ENCODE measurements at regions not wholly inside any gene's neighbourhood (a gene's known extent, or its start where the extent isn't known, plus 50 kb on each side); places are given as distances from the start of the nearest gene placed in this dataset.

GRCh38 chr11:31873124-31873523, 62.0 kb upstream of the PAX6 start:
- H3K4me2 ChIP-seq (ENCODE audit: low read depth, low read length, poor library complexity, severe bottlenecking): no peak overlapping the region
- no peak overlapping the region for H3K9ac ChIP-seq (ENCODE audit: low read depth, low read length, poor library complexity, severe bottlenecking)
- H4K20me1 ChIP-seq (ENCODE audit: insufficient read depth, low read length, poor library complexity, severe bottlenecking): no peaks in the 10 kb centered on the region
- no peak overlapping the region for H3K4me3 ChIP-seq (ENCODE audit: low read length, poor library complexity, severe bottlenecking)
- TF ChIP-seq EZH2phosphoT487 (IDR thresholded peaks at IDR 0.05; ENCODE audit: borderline replicate concordance) (no peak), CTCF (conservative IDR thresholded peaks at IDR 0.05; ENCODE audit: low read length) (no peak)
- H3K36me3 ChIP-seq (ENCODE audit: insufficient read depth, low read length): no peaks in the 10 kb centered on the region
- H3K79me2 ChIP-seq (ENCODE audit: insufficient read depth, low read length): no peaks in the 10 kb centered on the region
- no peaks in the 10 kb centered on the region for H3K9me3 ChIP-seq (ENCODE audit: insufficient read depth, low read depth, low read length)
- H3K9me2 ChIP-seq (replicated peaks; ENCODE audit: low read depth, low read length): no peaks in the 10 kb centered on the region
- no peaks in the 10 kb centered on the region for H3K27me3 ChIP-seq (ENCODE audit: insufficient read depth, low read length, poor library complexity, severe bottlenecking)
- no peaks in the 10 kb centered on the region for H3K4me1 ChIP-seq (ENCODE audit: insufficient read depth, low read length, poor library complexity, severe bottlenecking)
- H3F3A ChIP-seq (ENCODE audit: low read depth): no peaks in the 10 kb centered on the region
- H2AFZ ChIP-seq (ENCODE audit: low read length): no peak overlapping the region

DNA sequence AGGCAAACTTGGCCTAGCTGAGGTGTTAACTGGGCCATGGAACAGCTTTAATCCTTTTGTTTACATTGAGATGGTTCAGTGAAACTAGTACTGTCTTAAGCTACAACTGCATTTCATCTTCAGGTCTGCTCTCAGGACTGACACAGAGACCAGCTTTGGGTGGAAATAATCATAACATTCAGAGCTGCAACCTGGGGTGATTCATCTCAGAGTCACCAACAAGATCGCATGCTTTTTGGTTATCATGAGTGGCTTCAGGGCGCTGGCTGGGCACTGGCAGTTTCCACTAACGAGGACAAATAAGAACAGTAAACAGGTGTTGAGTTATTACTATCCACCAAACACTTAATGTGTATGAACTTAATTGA, 60.9 kb upstream of the PAX6 start:
- no peak overlapping the region for H3K4me2 ChIP-seq (ENCODE audit: low read depth, low read length, poor library complexity, severe bottlenecking)
- H3K79me2 ChIP-seq (ENCODE audit: insufficient read depth, low read length): no peaks in the 10 kb centered on the region
- no peaks in the 10 kb centered on the region for H3F3A ChIP-seq (ENCODE audit: low read depth)
- no peaks in the 10 kb centered on the region for H4K20me1 ChIP-seq (ENCODE audit: insufficient read depth, low read length, poor library complexity, severe bottlenecking)
- H3K9ac ChIP-seq (ENCODE audit: low read depth, low read length, poor library complexity, severe bottlenecking): no peak overlapping the region
- H3K9me3 ChIP-seq (ENCODE audit: insufficient read depth, low read depth, low read length): no peaks in the 10 kb centered on the region
- H3K27me3 ChIP-seq (ENCODE audit: insufficient read depth, low read length, poor library complexity, severe bottlenecking): no peaks in the 10 kb centered on the region
- 0 out of 2 replicates have a peak overlapping the region, but pooled peaks have one; percentile 21 for H2AFZ ChIP-seq (ENCODE audit: low read length)
- no peaks in the 10 kb centered on the region for H3K36me3 ChIP-seq (ENCODE audit: insufficient read depth, low read length)
- no peaks in the 10 kb centered on the region for H3K9me2 ChIP-seq (replicated peaks; ENCODE audit: low read depth, low read length)
- TF ChIP-seq CTCF (conservative IDR thresholded peaks at IDR 0.05; ENCODE audit: low read length): no peak
- TF ChIP-seq EZH2phosphoT487 (IDR thresholded peaks at IDR 0.05; ENCODE audit: borderline replicate concordance): no peak
- no peaks in the 10 kb centered on the region for H3K4me1 ChIP-seq (ENCODE audit: insufficient read depth, low read length, poor library complexity, severe bottlenecking)
- no peak overlapping the region for H3K4me3 ChIP-seq (ENCODE audit: low read length, poor library complexity, severe bottlenecking)

DNA sequence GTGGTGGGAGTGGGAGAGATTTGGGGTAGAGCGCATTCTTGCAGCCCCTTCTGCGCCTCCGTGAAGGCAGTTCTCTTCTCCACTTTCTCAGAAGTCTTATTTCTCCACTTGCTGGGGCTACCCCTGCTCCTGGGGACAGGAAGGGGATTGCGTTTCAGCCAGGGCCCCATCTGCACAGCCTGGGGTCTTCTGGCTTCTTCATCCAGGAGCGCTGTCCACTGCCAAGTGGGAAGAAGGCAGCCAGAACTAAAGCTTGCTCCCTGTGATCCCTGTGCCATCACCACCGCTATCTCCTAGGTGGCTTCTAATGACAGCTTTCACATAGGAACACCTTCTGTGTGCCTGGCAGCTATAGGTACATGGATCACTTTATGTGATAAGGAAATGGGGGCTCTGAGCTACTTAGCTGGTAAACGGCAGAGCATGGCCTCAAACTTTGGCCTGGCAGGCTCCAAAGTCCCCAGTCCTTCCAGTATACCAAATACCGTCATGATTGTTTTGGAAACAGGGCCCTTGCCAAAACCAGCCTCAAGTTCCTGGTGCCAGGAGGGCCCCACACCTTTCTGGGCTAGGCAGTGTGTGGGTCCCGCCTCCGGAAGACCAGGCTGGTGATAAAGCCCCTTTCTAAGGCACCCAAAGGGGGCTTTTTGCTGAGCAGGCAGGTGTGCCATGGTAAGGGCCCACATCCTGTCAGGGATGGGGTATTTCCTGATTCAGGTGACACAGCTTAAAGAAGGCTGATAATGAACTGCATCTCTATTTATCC, 60.4 kb upstream of the PAX6 start:
- Histone ChIP-seq H3F3A (ENCODE audit: low read depth) (no peaks in the 10 kb centered on the region), H2AFZ (ENCODE audit: low read length) (peak overlapping the region; percentile 77), H3K9me3 (ENCODE audit: insufficient read depth, low read depth, low read length) (no peaks in the 10 kb centered on the region), H3K4me1 (ENCODE audit: insufficient read depth, low read length, poor library complexity, severe bottlenecking) (no peaks in the 10 kb centered on the region), H3K9me2 (replicated peaks; ENCODE audit: low read depth, low read length) (no peaks in the 10 kb centered on the region), H3K9ac (ENCODE audit: low read depth, low read length, poor library complexity, severe bottlenecking) (no peak overlapping the region), H4K20me1 (ENCODE audit: insufficient read depth, low read length, poor library complexity, severe bottlenecking) (no peaks in the 10 kb centered on the region), H3K36me3 (ENCODE audit: insufficient read depth, low read length) (no peaks in the 10 kb centered on the region), H3K79me2 (ENCODE audit: insufficient read depth, low read length) (no peaks in the 10 kb centered on the region), H3K4me3 (ENCODE audit: low read length, poor library complexity, severe bottlenecking) (no peak overlapping the region), H3K4me2 (ENCODE audit: low read depth, low read length, poor library complexity, severe bottlenecking) (no peak overlapping the region), H3K27me3 (ENCODE audit: insufficient read depth, low read length, poor library complexity, severe bottlenecking) (no peaks in the 10 kb centered on the region)
- no peak for TF ChIP-seq EZH2phosphoT487 (IDR thresholded peaks at IDR 0.05; ENCODE audit: borderline replicate concordance)
- no peak for TF ChIP-seq CTCF (conservative IDR thresholded peaks at IDR 0.05; ENCODE audit: low read length)

All from Loucy (cell line).